H7 (cell line): ENCODE measurements at regions not wholly inside any gene's neighbourhood (a gene's known extent, or its start where the extent isn't known, plus 50 kb on each side); places are given as distances from the start of the nearest gene placed in this dataset.

Experiments used
- DNase-seq: peaks from one replicate; pipeline ENCODE4 v3.0.0; 2012
- H3K27me3 ChIP-seq: 2 replicates; pipeline ENCODE4 v1.6.0; 2011; ENCODE audit warnings: mild to moderate bottlenecking, low read length; ENCODE audit not compliant: control insufficient read depth, insufficient read depth
- H3K36me3 ChIP-seq: replicated peaks from 2 replicates; pipeline ENCODE4 v1.5.1; 2011; ENCODE audit warnings: low read length; ENCODE audit not compliant: control insufficient read depth, insufficient read depth
- H3K4me3 ChIP-seq: 2 replicates; pipeline ENCODE4 v1.5.1; 2011; ENCODE audit warnings: low read depth, mild to moderate bottlenecking, control low read depth, low read length, moderate library complexity; ENCODE audit not compliant: insufficient read depth

DNA sequence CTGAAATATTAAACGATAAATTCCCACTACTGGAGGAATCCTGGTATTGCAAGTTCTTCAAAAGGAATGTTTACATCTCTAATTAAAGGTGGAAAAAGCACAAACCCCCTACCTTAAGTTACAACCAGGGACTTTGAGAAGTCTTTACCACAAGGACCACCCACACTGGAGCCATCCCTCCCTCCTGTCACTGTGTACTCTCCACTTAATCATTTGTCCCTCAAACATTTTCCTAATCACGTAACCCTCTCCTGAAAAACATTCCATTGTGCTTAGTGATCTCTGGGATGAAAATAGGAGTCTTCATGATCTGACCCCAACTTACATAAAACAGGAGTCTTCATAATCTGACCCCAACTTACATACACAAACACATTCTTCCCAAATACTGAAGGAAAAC lies 85.7 kb downstream of the SUCLG1 start:
- H3K36me3 ChIP-seq: no peaks in the 10 kb centered on the region
- no peak overlapping the region for H3K4me3 ChIP-seq
- DNase-seq: no peak
- H3K27me3 ChIP-seq: no peaks in the 10 kb centered on the region

GRCh38 chr2:84362541-84362940 lies 96.5 kb downstream of the SUCLG1 start:
- no peak for DNase-seq
- no peak overlapping the region for H3K4me3 ChIP-seq
- H3K27me3 ChIP-seq: no peaks in the 10 kb centered on the region
- no peaks in the 10 kb centered on the region for H3K36me3 ChIP-seq

DNA sequence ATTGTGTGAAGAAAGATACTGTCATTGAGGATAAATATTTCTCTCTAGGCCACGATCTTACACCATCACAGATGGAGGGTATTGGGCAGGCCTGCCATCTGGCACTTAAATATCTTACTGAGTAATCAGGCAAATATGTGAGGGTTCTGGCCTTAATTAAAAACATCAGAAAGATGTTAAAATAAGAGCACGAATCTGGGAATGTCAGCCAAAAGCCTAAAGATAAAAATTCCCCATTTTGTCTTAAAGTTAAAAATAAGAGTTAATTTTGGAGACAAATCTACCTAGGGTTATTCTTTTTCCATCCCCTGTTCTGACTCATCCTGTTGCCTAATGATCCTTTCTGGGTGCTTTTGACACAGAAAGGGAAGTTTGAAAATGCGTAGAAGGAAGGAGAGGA lies 121.0 kb downstream of the SUCLG1 start:
- Histone ChIP-seq H3K36me3 (no peaks in the 10 kb centered on the region), H3K4me3 (no peak overlapping the region), H3K27me3 (no peaks in the 10 kb centered on the region)
- DNase-seq: no peak

- no peaks in the 10 kb centered on the region for H3K36me3 ChIP-seq
- DNase-seq: no peak
Measured at GRCh38 chr2:84327645-84328249, 131.3 kb downstream of the SUCLG1 start.

DNA sequence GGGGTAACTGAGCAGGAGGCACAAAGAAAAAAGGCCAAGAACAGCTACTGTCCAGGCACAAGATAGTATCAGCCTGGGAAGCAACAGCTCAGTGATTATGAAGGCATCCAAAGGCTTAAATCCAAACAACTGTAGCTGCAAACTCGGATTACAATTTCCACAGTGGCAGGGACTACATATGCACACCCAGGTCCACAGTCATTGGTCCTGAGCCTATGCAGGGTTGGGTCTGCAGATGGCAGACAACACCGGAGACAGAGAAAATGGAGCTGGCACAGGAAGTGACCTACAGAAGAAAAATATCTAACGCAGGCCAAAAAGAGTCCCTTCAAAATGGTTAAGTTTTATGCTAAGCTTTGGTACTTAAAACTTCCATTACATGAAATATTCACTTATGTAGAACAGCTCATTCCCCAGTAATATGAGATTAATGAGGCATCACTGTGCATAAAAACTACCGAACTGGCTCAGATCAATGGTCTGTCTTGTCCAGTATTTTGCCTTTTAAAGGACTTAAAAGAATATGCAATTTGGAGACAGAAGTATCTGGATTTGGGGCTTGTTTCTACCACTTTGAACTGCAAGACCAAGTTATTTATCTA lies 132.1 kb downstream of the SUCLG1 start:
- Histone ChIP-seq H3K27me3 (no peaks in the 10 kb centered on the region), H3K4me3 (no peak overlapping the region), H3K36me3 (no peaks in the 10 kb centered on the region)
- DNase-seq: no peak

More at GRCh38 chr2:84327645-84328249, 131.3 kb downstream of the SUCLG1 start:
- H3K4me3 ChIP-seq: no peak overlapping the region
- no peaks in the 10 kb centered on the region for H3K27me3 ChIP-seq

GRCh38 chr2:84323890-84324289 lies 135.2 kb downstream of the SUCLG1 start:
- Histone ChIP-seq H3K27me3 (no peaks in the 10 kb centered on the region), H3K4me3 (no peak overlapping the region), H3K36me3 (no peaks in the 10 kb centered on the region)
- DNase-seq: no peak

DNA sequence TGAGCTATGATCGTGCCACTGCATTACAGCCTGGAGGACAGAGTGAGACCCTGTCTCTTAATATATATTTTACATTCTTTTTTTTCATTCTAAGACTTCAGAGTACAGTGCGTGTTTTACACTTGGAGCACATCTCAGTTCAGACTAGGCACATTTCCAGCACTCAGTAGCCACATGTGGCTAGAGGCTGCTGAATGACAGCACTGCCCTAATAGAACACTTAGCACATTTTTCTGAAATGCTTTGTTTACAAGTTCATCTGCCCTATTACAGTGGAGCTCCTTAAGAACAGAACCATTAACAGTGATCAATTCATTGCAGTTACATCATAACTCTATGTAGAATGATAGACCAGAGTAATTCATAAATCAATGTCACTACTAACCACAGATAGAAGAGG lies 138.1 kb downstream of the SUCLG1 start:
- no peaks in the 10 kb centered on the region for H3K27me3 ChIP-seq
- no peaks in the 10 kb centered on the region for H3K36me3 ChIP-seq
- H3K4me3 ChIP-seq: no peak overlapping the region
- no peak for DNase-seq

DNA sequence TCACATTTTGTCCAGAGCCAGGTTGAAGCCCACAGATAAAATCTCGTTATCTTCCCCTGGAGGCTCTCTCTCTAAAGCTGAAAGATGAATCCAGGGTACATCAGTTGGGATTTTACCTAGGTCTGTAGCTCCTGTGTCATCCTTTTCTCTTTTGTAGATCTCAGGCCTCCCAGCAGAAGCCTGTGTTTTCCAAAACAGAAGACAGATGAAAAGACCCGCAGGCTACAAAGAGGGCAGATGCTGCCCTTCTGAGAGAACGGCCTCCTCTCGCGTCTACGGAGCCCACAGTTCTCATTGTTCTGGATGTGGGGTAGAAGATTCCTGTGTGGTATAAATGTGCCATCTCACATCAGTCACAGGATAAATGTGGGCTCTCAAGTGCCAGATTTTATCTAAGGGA lies 139.5 kb downstream of the SUCLG1 start:
- H3K36me3 ChIP-seq: no peaks in the 10 kb centered on the region
- DNase-seq: no peak
- no peaks in the 10 kb centered on the region for H3K27me3 ChIP-seq
- no peak overlapping the region for H3K4me3 ChIP-seq

DNA sequence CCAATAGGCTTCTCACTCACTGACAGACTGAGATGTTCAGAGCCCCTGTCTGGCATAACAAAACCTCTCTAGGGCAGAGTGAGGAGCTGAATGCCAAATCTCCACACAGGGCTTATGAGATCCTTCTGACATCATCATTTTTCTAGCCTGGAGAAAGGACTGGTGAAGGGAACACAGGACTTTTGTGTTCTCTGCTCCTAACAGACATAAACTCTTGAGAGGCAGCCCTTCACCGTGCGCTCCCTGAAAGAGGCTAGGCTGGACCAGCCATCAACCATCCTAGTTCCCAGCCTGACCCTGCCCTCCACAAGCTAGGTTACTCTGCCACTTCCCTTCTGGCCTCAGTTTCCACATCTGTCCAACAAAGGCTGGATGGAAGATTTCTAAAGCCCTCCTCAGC lies 141.9 kb downstream of the SUCLG1 start:
- no peaks in the 10 kb centered on the region for H3K27me3 ChIP-seq
- H3K4me3 ChIP-seq: no peak overlapping the region
- DNase-seq: no peak
- H3K36me3 ChIP-seq: no peaks in the 10 kb centered on the region

GRCh38 chr2:84314901-84315330 lies 144.2 kb downstream of the SUCLG1 start:
- DNase-seq: peak; percentile 59
- Histone ChIP-seq H3K4me3 (no peak overlapping the region), H3K27me3 (no peaks in the 10 kb centered on the region), H3K36me3 (no peaks in the 10 kb centered on the region)

DNA sequence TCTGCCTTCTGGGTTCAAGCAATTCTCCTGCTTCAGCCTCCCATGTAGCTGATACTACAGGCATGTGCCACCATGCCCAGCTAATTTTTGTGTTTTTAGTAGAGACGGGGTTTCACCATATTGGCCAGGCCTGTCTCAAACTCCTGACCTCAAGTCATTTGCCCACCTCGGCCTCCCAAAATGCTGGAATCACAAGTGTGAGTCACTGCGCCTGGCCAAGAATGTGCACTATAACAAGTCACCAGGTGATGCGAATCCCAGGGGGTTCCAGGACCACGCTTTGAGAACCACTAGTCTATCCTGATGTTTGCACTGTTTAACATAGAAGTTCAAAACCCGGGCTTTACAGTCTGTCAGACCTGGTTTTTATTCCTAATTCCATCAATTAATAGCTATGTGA lies 144.8 kb downstream of the SUCLG1 start:
- H3K36me3 ChIP-seq: no peaks in the 10 kb centered on the region
- H3K27me3 ChIP-seq: no peaks in the 10 kb centered on the region
- DNase-seq: no peak
- H3K4me3 ChIP-seq: no peak overlapping the region

GRCh38 chr2:84309281-84309680 lies 149.8 kb downstream of the SUCLG1 start:
- Histone ChIP-seq H3K4me3 (no peak overlapping the region), H3K36me3 (no peaks in the 10 kb centered on the region), H3K27me3 (no peaks in the 10 kb centered on the region)
- no peak for DNase-seq

GRCh38 chr2:84306361-84306760 lies 152.7 kb downstream of the SUCLG1 start:
- H3K27me3 ChIP-seq: no peaks in the 10 kb centered on the region
- H3K4me3 ChIP-seq: no peak overlapping the region
- no peak for DNase-seq
- H3K36me3 ChIP-seq: no peaks in the 10 kb centered on the region

GRCh38 chr2:84302513-84303412 lies 156.3 kb downstream of the SUCLG1 start:
- no peaks in the 10 kb centered on the region for H3K36me3 ChIP-seq
- DNase-seq: peak; percentile 67
- no peaks in the 10 kb centered on the region for H3K27me3 ChIP-seq
- no peak overlapping the region for H3K4me3 ChIP-seq

GRCh38 chr2:84301717-84302116 lies 157.4 kb downstream of the SUCLG1 start:
- no peaks in the 10 kb centered on the region for H3K36me3 ChIP-seq
- no peak for DNase-seq
- no peak overlapping the region for H3K4me3 ChIP-seq

More at GRCh38 chr2:84301717-84302116, 157.4 kb downstream of the SUCLG1 start:
- no peaks in the 10 kb centered on the region for H3K27me3 ChIP-seq
